GM23338 (cell line): ENCODE measurements at regions not wholly inside any gene's neighbourhood (a gene's known extent, or its start where the extent isn't known, plus 50 kb on each side); places are given as distances from the start of the nearest gene placed in this dataset.
A peak's percentile ranks its signal among the peaks of the same experiment; 100 is the strongest.

Experiments used
- ATAC-seq: fragments of 200-7000 bp; cut with Tn5 transposase; 3 replicates; pipeline ENCODE4 v1.9.1; 2020
- DNase-seq: peaks from one replicate; pipeline ENCODE4 v3.0.0-alpha.2; 2015; ENCODE audit warnings: low spot score
- H2AFZ ChIP-seq: fragments of 200-600 bp; sonication (generic); 2 replicates; pipeline ENCODE4 v1.8.0; 2016; ENCODE audit warnings: antibody characterized with exemption, mild to moderate bottlenecking, moderate library complexity
- H3F3A ChIP-seq: fragments of 200-600 bp; sonication (generic); replicated peaks from 2 replicates; pipeline ENCODE4 v1.8.0; 2017; ENCODE audit warnings: antibody characterized with exemption, mixed run types, low read depth
- H3K27ac ChIP-seq: fragments of 200-600 bp; sonication (generic); 2 replicates; pipeline ENCODE4 v1.6.1; 2016; ENCODE audit warnings: low read depth
- H3K27me3 ChIP-seq: fragments of 200-600 bp; sonication (generic); 2 replicates; pipeline ENCODE4 v1.8.0; 2016; ENCODE audit warnings: mild to moderate bottlenecking, mixed run types, moderate library complexity; ENCODE audit not compliant: insufficient read depth
- H3K36me3 ChIP-seq: fragments of 200-600 bp; sonication (generic); 2 replicates; pipeline ENCODE4 v1.8.0; 2016; ENCODE audit warnings: mild to moderate bottlenecking; ENCODE audit not compliant: insufficient read depth
- H3K4me1 ChIP-seq: fragments of 200-600 bp; sonication (generic); 2 replicates; pipeline ENCODE4 v1.8.0; 2016; ENCODE audit warnings: mild to moderate bottlenecking, moderate library complexity; ENCODE audit not compliant: insufficient read depth
- H3K4me2 ChIP-seq: fragments of 200-600 bp; sonication (generic); 2 replicates; pipeline ENCODE4 v1.7.1; 2017; ENCODE audit warnings: mixed run types
- H3K4me3 ChIP-seq: fragments of 200-600 bp; sonication (generic); 2 replicates; pipeline ENCODE4 v1.6.1; 2016; ENCODE audit warnings: mixed run types
- H3K79me2 ChIP-seq: fragments of 200-600 bp; sonication (generic); replicated peaks from 2 replicates; pipeline ENCODE4 v1.8.0; 2017; ENCODE audit warnings: mild to moderate bottlenecking; ENCODE audit not compliant: insufficient read depth
- H3K9me2 ChIP-seq: fragments of 200-600 bp; sonication (generic); 2 replicates; pipeline ENCODE4 v1.8.0; 2017; ENCODE audit not compliant: insufficient read depth
- H4K20me1 ChIP-seq: fragments of 200-600 bp; sonication (generic); replicated peaks from 2 replicates; pipeline ENCODE4 v1.8.0; 2017; ENCODE audit warnings: mild to moderate bottlenecking; ENCODE audit not compliant: insufficient read depth
- H3K27ac Mint-ChIP-seq: 2 replicates; pipeline ENCODE4 v1.8.0; 2020; ENCODE audit warnings: inconsistent platforms, mild to moderate bottlenecking, moderate library complexity, mixed read lengths
- H3K27me3 Mint-ChIP-seq: 3 replicates; pipeline ENCODE4 v1.8.0; 2022; ENCODE audit warnings: low read depth, mild to moderate bottlenecking, moderate library complexity, mixed read lengths, inconsistent platforms; ENCODE audit not compliant: insufficient read depth, poor library complexity
- H3K36me3 Mint-ChIP-seq: 3 replicates; pipeline ENCODE4 v1.8.0; 2021; ENCODE audit warnings: low read depth, mild to moderate bottlenecking, inconsistent platforms, moderate library complexity, mixed read lengths
- H3K4me1 Mint-ChIP-seq: 3 replicates; pipeline ENCODE4 v1.8.0; 2020; ENCODE audit warnings: mild to moderate bottlenecking, inconsistent platforms, mixed read lengths
- H3K4me3 Mint-ChIP-seq: 3 replicates; pipeline ENCODE4 v1.8.0; 2021; ENCODE audit warnings: moderate library complexity, mild to moderate bottlenecking, inconsistent platforms, mixed read lengths
- H3K9me3 Mint-ChIP-seq: 3 replicates; pipeline ENCODE4 v1.8.0; 2020; ENCODE audit warnings: moderate library complexity, mild to moderate bottlenecking, inconsistent platforms, mixed read lengths
- CREB1 ChIP-seq: fragments of 250-450 bp; sonication (Bioruptor Pico); IDR thresholded peaks from 2 replicates; pipeline ENCODE4 v1.5.0; 2020; ENCODE audit warnings: low read depth, mild to moderate bottlenecking, moderate library complexity
- EZH2 ChIP-seq: fragments of 200-600 bp; sonication (generic); IDR thresholded peaks from one replicate; pipeline ENCODE4 v1.8.0; 2017; ENCODE audit warnings: antibody characterized with exemption, mild to moderate bottlenecking, low read depth; ENCODE audit not compliant: unreplicated experiment
- EZH2phosphoT487 ChIP-seq: fragments of 200-600 bp; sonication (generic); IDR thresholded peaks from one replicate; pipeline ENCODE4 v1.8.1; 2018; ENCODE audit warnings: antibody characterized with exemption; ENCODE audit not compliant: unreplicated experiment
- JUNB ChIP-seq: IDR thresholded peaks from one replicate; pipeline ENCODE4 v1.6.1; 2016; ENCODE audit warnings: antibody characterized with exemption; ENCODE audit not compliant: unreplicated experiment
- POLR2AphosphoS5 ChIP-seq: IDR thresholded peaks from 2 replicates; pipeline ENCODE4 v1.6.1; 2016; ENCODE audit warnings: antibody characterized with exemption, low read depth
- ZNF331 ChIP-seq: fragments of 250-450 bp; sonication (Bioruptor Pico); IDR thresholded peaks from 2 replicates; pipeline ENCODE4 v1.5.0; 2020; ENCODE audit warnings: low read depth, mild to moderate bottlenecking, moderate library complexity
- TF ChIP-seq, protein P1 (sequence below): IDR thresholded peaks from 2 replicates; pipeline ENCODE4 v1.6.1; 2016; ENCODE audit warnings: antibody characterized with exemption
- TF ChIP-seq, protein P2 (sequence below): fragments of 250-450 bp; sonication (Bioruptor Pico); IDR thresholded peaks from 2 replicates; pipeline ENCODE4 v1.5.0; 2020; ENCODE audit warnings: mild to moderate bottlenecking, moderate library complexity

DNA sequence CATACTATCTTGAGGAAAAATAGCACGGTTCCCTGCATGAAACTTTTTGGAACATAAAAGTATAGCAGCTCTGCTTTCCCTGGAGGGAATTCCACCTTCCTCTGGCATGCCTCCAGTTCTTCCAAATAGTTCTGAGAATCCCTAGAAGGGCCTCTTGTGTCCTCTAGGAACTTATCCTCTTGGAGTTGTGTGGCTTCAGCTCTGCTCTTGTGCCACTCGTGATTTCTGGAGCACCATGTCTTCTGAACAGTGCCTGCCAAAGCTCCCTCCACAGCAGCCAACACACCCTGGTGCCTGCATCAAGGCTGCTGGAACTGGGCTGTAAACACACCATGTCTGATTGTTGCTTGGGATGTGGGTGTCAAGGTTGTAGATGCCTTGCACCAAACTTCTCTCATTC lies 65.7 kb upstream of the FLT1 start:
- no peak for DNase-seq
- Mint-ChIP-seq H3K4me1 (peaks cover 24% of the 10 kb centered on the region), H3K27me3 (peaks cover 10% of the 10 kb centered on the region), H3K27ac (no peak overlapping the region), H3K9me3 (no peaks in the 10 kb centered on the region), H3K4me3 (no peak overlapping the region), H3K36me3 (no peaks in the 10 kb centered on the region)
- Histone ChIP-seq H3K36me3 (no peaks in the 10 kb centered on the region), H4K20me1 (no peaks in the 10 kb centered on the region), H3K4me3 (no peak overlapping the region), H3K9me2 (no peaks in the 10 kb centered on the region; the same call in 1 of the 2 replicates), H3K27ac (no peak overlapping the region), H3K79me2 (no peaks in the 10 kb centered on the region), H3K4me2 (no peak overlapping the region), H3K4me1 (peaks cover 7% of the 10 kb centered on the region; the same call in 1 of the 2 replicates), H2AFZ (no peak overlapping the region), H3F3A (no peaks in the 10 kb centered on the region), H3K27me3 (no peaks in the 10 kb centered on the region)
- ATAC-seq = no peak
- no peak for TF ChIP-seq POLR2AphosphoS5

DNA sequence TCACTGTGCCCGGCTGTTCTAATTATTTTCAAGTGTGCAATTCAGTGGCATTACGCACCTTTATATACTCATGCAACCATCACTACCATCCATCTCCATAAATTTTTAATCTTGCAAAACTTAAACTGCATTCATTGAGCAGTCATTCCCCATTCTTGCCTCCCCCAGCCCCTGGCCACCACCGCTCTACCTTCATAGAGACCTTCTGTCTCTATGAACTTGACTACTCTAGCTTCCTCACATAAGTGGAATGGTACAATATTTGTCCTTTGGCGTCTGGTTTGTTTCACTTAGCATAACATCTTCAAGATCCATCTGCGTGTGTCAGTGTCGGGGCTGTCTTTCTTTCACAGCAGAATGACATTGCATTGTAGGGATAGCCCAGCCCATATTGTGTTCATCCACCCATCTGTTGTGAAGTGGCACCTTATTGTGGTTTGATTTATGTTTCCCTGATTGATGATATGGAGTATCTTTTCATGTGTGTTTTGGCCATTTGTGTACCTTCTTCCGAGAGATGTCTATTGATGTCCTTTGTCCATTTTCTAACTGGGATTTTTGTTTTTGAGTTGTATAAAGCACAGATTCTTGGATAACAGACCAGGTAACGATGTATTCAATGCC lies 64.8 kb upstream of the FLT1 start:
- ATAC-seq (no peak), DNase-seq (no peak)
- Mint-ChIP-seq H3K4me1 (peaks cover 20% of the 10 kb centered on the region), H3K36me3 (no peaks in the 10 kb centered on the region), H3K4me3 (no peak overlapping the region), H3K27me3 (peaks cover 11% of the 10 kb centered on the region), H3K27ac (no peak overlapping the region), H3K9me3 (no peaks in the 10 kb centered on the region)
- TF ChIP-seq EZH2 = no peak
- TF ChIP-seq, protein P1, sequence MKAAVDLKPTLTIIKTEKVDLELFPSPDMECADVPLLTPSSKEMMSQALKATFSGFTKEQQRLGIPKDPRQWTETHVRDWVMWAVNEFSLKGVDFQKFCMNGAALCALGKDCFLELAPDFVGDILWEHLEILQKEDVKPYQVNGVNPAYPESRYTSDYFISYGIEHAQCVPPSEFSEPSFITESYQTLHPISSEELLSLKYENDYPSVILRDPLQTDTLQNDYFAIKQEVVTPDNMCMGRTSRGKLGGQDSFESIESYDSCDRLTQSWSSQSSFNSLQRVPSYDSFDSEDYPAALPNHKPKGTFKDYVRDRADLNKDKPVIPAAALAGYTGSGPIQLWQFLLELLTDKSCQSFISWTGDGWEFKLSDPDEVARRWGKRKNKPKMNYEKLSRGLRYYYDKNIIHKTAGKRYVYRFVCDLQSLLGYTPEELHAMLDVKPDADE = no peak
- no peak for TF ChIP-seq ZNF331 (CRISPR knock-in tag)
- TF ChIP-seq JUNB = no peak
- peaks cover 7% of the 10 kb centered on the region; the same call in 1 of the 2 replicates for H3K4me1 ChIP-seq
- H3K79me2 ChIP-seq = no peaks in the 10 kb centered on the region
- H3K9me2 ChIP-seq = no peaks in the 10 kb centered on the region; the same call in 1 of the 2 replicates
- no peaks in the 10 kb centered on the region for H3K27me3 ChIP-seq
- H3F3A ChIP-seq = no peaks in the 10 kb centered on the region
- no peak overlapping the region for H3K27ac ChIP-seq
- no peaks in the 10 kb centered on the region for H3K36me3 ChIP-seq
- H4K20me1 ChIP-seq = no peaks in the 10 kb centered on the region
- H2AFZ ChIP-seq = no peak overlapping the region
- no peak overlapping the region for H3K4me3 ChIP-seq
- H3K4me2 ChIP-seq = no peak overlapping the region

DNA sequence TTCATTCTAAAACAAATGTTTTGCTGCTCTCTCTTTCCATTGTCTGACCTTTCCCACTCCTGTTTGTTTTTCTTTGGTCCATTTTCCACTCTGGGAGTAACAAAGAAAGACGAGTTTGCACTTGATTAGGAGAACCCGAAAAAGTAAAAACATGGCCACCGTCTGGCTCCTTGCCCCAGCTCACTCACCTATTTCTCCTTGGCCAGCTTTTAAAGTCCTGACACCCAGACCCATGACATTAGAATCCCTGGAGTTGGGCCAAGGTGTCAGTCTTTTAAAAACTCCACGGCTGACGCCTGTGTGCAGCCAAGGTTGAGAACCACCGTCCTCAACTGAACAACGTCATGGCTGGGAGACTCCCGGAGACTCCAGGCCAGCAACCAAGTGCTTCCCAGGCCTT lies 63.6 kb upstream of the FLT1 start:
- H3K79me2 ChIP-seq = no peaks in the 10 kb centered on the region
- peaks cover 7% of the 10 kb centered on the region; the same call in 1 of the 2 replicates for H3K4me1 ChIP-seq
- H3K36me3 ChIP-seq = no peaks in the 10 kb centered on the region
- H3K27ac Mint-ChIP-seq = peak overlapping the region; percentile 86
- H2AFZ ChIP-seq = peak overlapping the region; percentile 84
- H3K27me3 ChIP-seq = no peaks in the 10 kb centered on the region
- peaks cover 3% of the 10 kb centered on the region for H3K27me3 Mint-ChIP-seq
- H3K4me1 Mint-ChIP-seq = peaks cover 12% of the 10 kb centered on the region
- no peaks in the 10 kb centered on the region; the same call in 1 of the 2 replicates for H3K9me2 ChIP-seq
- no peak overlapping the region for H3K4me3 ChIP-seq
- no peaks in the 10 kb centered on the region for H3K9me3 Mint-ChIP-seq
- H3K4me3 Mint-ChIP-seq = no peak overlapping the region
- H4K20me1 ChIP-seq = no peaks in the 10 kb centered on the region
- DNase-seq (no peak), ATAC-seq (no peak)
- H3K4me2 ChIP-seq = no peak overlapping the region
- no peaks in the 10 kb centered on the region for H3F3A ChIP-seq
- no peak overlapping the region for H3K27ac ChIP-seq
- H3K36me3 Mint-ChIP-seq = no peaks in the 10 kb centered on the region
- no peak for TF ChIP-seq EZH2
- no peak for TF ChIP-seq ZNF331 (CRISPR knock-in tag)
- TF ChIP-seq, protein P2, sequence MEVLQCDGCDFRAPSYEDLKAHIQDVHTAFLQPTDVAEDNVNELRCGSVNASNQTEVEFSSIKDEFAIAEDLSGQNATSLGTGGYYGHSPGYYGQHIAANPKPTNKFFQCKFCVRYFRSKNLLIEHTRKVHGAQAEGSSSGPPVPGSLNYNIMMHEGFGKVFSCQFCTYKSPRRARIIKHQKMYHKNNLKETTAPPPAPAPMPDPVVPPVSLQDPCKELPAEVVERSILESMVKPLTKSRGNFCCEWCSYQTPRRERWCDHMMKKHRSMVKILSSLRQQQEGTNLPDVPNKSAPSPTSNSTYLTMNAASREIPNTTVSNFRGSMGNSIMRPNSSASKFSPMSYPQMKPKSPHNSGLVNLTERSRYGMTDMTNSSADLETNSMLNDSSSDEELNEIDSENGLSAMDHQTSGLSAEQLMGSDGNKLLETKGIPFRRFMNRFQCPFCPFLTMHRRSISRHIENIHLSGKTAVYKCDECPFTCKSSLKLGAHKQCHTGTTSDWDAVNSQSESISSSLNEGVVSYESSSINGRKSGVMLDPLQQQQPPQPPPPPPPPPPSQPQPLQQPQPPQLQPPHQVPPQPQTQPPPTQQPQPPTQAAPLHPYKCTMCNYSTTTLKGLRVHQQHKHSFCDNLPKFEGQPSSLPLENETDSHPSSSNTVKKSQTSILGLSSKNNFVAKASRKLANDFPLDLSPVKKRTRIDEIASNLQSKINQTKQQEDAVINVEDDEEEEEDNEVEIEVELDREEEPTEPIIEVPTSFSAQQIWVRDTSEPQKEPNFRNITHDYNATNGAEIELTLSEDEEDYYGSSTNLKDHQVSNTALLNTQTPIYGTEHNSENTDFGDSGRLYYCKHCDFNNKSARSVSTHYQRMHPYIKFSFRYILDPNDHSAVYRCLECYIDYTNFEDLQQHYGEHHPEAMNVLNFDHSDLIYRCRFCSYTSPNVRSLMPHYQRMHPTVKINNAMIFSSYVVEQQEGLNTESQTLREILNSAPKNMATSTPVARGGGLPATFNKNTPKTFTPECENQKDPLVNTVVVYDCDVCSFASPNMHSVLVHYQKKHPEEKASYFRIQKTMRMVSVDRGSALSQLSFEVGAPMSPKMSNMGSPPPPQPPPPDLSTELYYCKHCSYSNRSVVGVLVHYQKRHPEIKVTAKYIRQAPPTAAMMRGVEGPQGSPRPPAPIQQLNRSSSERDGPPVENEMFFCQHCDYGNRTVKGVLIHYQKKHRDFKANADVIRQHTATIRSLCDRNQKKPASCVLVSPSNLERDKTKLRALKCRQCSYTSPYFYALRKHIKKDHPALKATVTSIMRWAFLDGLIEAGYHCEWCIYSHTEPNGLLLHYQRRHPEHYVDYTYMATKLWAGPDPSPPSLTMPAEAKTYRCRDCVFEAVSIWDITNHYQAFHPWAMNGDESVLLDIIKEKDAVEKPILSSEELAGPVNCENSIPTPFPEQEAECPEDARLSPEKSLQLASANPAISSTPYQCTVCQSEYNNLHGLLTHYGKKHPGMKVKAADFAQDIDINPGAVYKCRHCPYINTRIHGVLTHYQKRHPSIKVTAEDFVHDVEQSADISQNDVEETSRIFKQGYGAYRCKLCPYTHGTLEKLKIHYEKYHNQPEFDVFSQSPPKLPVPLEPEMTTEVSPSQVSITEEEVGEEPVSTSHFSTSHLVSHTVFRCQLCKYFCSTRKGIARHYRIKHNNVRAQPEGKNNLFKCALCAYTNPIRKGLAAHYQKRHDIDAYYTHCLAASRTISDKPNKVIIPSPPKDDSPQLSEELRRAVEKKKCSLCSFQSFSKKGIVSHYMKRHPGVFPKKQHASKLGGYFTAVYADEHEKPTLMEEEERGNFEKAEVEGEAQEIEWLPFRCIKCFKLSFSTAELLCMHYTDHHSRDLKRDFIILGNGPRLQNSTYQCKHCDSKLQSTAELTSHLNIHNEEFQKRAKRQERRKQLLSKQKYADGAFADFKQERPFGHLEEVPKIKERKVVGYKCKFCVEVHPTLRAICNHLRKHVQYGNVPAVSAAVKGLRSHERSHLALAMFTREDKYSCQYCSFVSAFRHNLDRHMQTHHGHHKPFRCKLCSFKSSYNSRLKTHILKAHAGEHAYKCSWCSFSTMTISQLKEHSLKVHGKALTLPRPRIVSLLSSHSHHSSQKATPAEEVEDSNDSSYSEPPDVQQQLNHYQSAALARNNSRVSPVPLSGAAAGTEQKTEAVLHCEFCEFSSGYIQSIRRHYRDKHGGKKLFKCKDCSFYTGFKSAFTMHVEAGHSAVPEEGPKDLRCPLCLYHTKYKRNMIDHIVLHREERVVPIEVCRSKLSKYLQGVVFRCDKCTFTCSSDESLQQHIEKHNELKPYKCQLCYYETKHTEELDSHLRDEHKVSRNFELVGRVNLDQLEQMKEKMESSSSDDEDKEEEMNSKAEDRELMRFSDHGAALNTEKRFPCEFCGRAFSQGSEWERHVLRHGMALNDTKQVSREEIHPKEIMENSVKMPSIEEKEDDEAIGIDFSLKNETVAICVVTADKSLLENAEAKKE (CRISPR knock-in tag) = no peak
- TF ChIP-seq EZH2phosphoT487 = no peak
- no peak for TF ChIP-seq CREB1 (CRISPR knock-in tag)
- no peak for TF ChIP-seq POLR2AphosphoS5
